Uterus (tissue), 2 donors: ENCODE measurements at regions not wholly inside any gene's neighbourhood (a gene's known extent, or its start where the extent isn't known, plus 50 kb on each side); places are given as distances from the start of the nearest gene placed in this dataset.

Experiments
- CTCF ChIP-seq, 4 experiments: fragments of 200-600 bp in 2 of 4; fragments of 450-650 bp in 2 of 4; sonication (generic) in 2 of 4; IDR thresholded peaks; one replicate each; pipeline ENCODE4 v1.5.1; 2016 to 2019; ENCODE audit warnings: antibody characterized with exemption in 4 of 4, mild to moderate bottlenecking in 2 of 4, moderate library complexity in 1 of 4
- POLR2A ChIP-seq, 2 donors: fragments of 450-650 bp; IDR thresholded peaks; one replicate each; pipeline ENCODE4 v1.6.1; 2016; ENCODE audit warnings: antibody characterized with exemption in 2 of 2, mild to moderate bottlenecking in 1 of 2, moderate library complexity in 1 of 2

GRCh38 chr4:18570370-18570769 is 548.8 kb upstream of the LCORL start:
- TF ChIP-seq POLR2A (IDR thresholded peaks at IDR 0.05) (no peak), CTCF (IDR thresholded peaks at IDR 0.05) (no peak)
